KMS-11 (cell line): ENCODE measurements at regions not wholly inside any gene's neighbourhood (a gene's known extent, or its start where the extent isn't known, plus 50 kb on each side); places are given as distances from the start of the nearest gene placed in this dataset.

Experiments
- H2AFZ ChIP-seq: fragments of 200-600 bp; sonication (generic); 2 replicates; pipeline ENCODE4 v1.6.1; 2016; ENCODE audit warnings: antibody characterized with exemption, mixed run types, low read depth
- H3K27ac ChIP-seq: fragments of 200-600 bp; sonication (generic); 2 replicates; pipeline ENCODE4 v1.6.1; 2016; ENCODE audit warnings: mild to moderate bottlenecking, mixed run types
- H3K27me3 ChIP-seq: fragments of 200-600 bp; sonication (generic); 2 replicates; pipeline ENCODE4 v1.6.1; 2017; ENCODE audit warnings: mild to moderate bottlenecking, low read depth, mixed run types, moderate library complexity; ENCODE audit not compliant: insufficient read depth
- H3K36me3 ChIP-seq: fragments of 200-600 bp; sonication (generic); 2 replicates; pipeline ENCODE4 v1.6.1; 2017; ENCODE audit warnings: mild to moderate bottlenecking, mixed run types; ENCODE audit not compliant: insufficient read depth
- H3K4me1 ChIP-seq: fragments of 200-600 bp; sonication (generic); 2 replicates; pipeline ENCODE4 v1.6.1; 2016; ENCODE audit warnings: mild to moderate bottlenecking, low read depth, mixed run types; ENCODE audit not compliant: poor library complexity, severe bottlenecking
- H3K4me2 ChIP-seq: fragments of 200-600 bp; sonication (generic); 2 replicates; pipeline ENCODE4 v1.7.0; 2016; ENCODE audit warnings: mild to moderate bottlenecking, mixed run types
- H3K4me3 ChIP-seq: fragments of 200-600 bp; sonication (generic); IDR thresholded peaks from 2 replicates; pipeline ENCODE4 v1.6.1; 2017; ENCODE audit warnings: low read depth, low read length, mixed read lengths; ENCODE audit not compliant: insufficient read depth
- H3K79me2 ChIP-seq: fragments of 200-600 bp; sonication (generic); 2 replicates; pipeline ENCODE4 v1.6.1; 2016; ENCODE audit warnings: low read depth, mixed run types; ENCODE audit not compliant: insufficient read depth
- H3K9ac ChIP-seq: fragments of 200-600 bp; sonication (generic); 2 replicates; pipeline ENCODE4 v1.6.1; 2016; ENCODE audit warnings: mild to moderate bottlenecking, mixed run types
- H4K20me1 ChIP-seq: fragments of 200-600 bp; sonication (generic); 2 replicates; pipeline ENCODE4 v1.6.1; 2016; ENCODE audit warnings: mild to moderate bottlenecking, mixed run types; ENCODE audit not compliant: insufficient read depth
- CTCF ChIP-seq: fragments of 200-600 bp; sonication (generic); conservative IDR thresholded peaks from 2 replicates; pipeline ENCODE4 v1.6.1; 2017; ENCODE audit warnings: low read depth, mild to moderate bottlenecking, antibody characterized with exemption, low read length, moderate library complexity, mixed read lengths

DNA sequence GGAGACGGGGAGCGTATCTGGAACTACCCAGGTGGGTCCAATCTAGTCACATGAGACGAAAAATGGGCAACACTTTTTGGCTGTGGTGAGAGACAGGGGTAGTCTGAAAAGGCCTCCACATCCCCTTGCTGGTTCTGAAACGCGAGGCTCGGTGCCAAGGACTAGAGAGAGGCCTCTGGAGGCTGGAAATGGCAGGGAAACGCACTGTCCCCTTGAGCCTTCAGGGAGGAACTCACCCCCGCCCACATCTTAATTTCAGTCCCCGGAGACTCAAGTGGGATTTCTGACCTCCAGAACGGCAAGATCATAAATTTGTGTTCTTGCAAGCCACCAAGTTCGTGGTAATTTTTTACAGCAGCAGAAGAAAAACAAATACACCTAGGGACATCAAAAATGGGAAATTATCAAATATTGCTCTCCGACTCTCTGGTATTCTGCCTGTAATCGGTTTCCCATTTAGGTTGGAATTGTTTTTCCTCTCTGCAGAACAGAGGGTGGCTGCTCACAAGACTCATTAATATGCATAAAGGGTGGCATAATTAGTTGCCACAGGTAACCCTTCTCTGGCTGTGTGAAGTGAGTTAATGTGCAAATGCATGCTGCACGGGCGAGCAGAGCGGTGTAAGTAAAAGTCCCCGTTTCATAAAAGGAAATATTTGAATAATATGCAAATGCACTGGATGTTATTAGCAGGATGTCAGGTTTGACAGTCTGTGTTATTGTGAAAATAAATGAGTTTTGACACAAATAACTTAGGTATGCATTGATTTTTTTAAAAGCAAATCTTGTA, 185.7 kb downstream of the ARRDC4 start:
- Histone ChIP-seq H3K79me2 (no peaks in the 10 kb centered on the region), H3K4me2 (no peak overlapping the region), H3K4me1 (no peaks in the 10 kb centered on the region), H3K4me3 (no peak overlapping the region), H3K27ac (no peak overlapping the region), H3K36me3 (no peaks in the 10 kb centered on the region), H3K9ac (no peak overlapping the region), H4K20me1 (no peaks in the 10 kb centered on the region), H2AFZ (no peak overlapping the region), H3K27me3 (no peaks in the 10 kb centered on the region)
- TF ChIP-seq CTCF, result no peak

DNA sequence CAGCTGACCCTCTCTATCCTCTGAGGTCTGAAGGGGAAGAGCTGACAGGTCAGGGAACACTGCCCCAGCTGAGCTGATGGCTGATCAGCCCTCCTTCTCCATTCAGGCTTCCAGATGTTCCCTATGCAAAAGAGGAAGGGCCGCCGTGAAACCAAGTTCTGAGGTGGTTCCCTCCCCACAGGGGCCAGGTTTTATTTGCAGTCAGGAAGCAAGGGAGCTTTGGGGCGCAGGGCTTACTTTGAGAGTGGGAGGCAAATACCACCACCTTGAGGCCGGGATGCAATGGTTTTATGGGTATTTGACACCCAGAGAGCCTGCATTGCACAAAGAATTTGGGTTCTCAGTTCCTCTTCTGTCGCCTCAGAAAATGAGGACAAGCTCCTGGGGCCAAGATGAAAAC, 186.9 kb downstream of the ARRDC4 start:
- no peak overlapping the region for H3K4me2 ChIP-seq
- H3K27ac ChIP-seq, result no peak overlapping the region
- no peak overlapping the region for H3K4me3 ChIP-seq
- no peak overlapping the region for H3K9ac ChIP-seq
- no peaks in the 10 kb centered on the region for H3K79me2 ChIP-seq
- no peak overlapping the region for H2AFZ ChIP-seq
- no peak for TF ChIP-seq CTCF
- H3K4me1 ChIP-seq, result no peaks in the 10 kb centered on the region
- no peaks in the 10 kb centered on the region for H3K27me3 ChIP-seq
- H3K36me3 ChIP-seq, result no peaks in the 10 kb centered on the region
- no peaks in the 10 kb centered on the region for H4K20me1 ChIP-seq

- Histone ChIP-seq H3K79me2 (no peaks in the 10 kb centered on the region), H2AFZ (no peak overlapping the region), H3K36me3 (no peaks in the 10 kb centered on the region), H3K27me3 (no peaks in the 10 kb centered on the region), H3K4me2 (no peak overlapping the region), H3K4me3 (no peak overlapping the region), H3K27ac (no peak overlapping the region), H4K20me1 (no peaks in the 10 kb centered on the region), H3K4me1 (no peaks in the 10 kb centered on the region), H3K9ac (no peak overlapping the region)
- TF ChIP-seq CTCF, result no peak
Observed at GRCh38 chr15:98150084-98150483, 189.6 kb downstream of the ARRDC4 start.

DNA sequence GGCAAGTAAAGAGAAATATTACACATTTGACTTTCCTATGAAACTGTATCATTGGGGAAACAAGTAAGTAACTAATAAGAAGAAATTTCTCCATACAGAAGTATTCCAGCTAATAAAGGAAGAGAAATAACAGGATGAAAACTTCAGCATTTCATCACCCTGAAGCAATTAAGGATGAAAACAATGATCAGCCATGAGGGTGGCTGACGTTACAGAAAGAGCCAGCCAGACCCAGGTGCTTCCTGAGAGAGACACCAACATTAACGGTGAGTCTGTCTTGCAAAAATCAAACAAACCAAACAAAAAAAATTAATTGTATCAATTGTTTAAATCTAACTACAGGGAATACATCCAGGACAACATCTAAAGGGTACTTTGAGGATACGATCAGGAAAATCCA, 190.0 kb downstream of the ARRDC4 start:
- H3K4me1 ChIP-seq, result no peaks in the 10 kb centered on the region
- H3K9ac ChIP-seq, result no peak overlapping the region
- H4K20me1 ChIP-seq, result no peaks in the 10 kb centered on the region
- no peak overlapping the region for H3K4me3 ChIP-seq
- no peak overlapping the region for H2AFZ ChIP-seq
- no peaks in the 10 kb centered on the region for H3K79me2 ChIP-seq
- no peak overlapping the region for H3K4me2 ChIP-seq
- no peak overlapping the region for H3K27ac ChIP-seq
- TF ChIP-seq CTCF, result no peak
- H3K27me3 ChIP-seq, result no peaks in the 10 kb centered on the region
- H3K36me3 ChIP-seq, result no peaks in the 10 kb centered on the region
